ENCODE measurements at regions not wholly inside any gene's neighbourhood (a gene's known extent, or its start where the extent isn't known, plus 50 kb on each side); places are given as distances from the start of the nearest gene placed in this dataset.

GRCh38 chr2:104638859-104639202 is 215.1 kb upstream of the POU3F3 start:
- no peak for TF ChIP-seq POLR2AphosphoS5 (IDR thresholded peaks at IDR 0.05; ENCODE audit: borderline replicate concordance, low read depth, low read length)
- no peak for TF ChIP-seq EZH2 (IDR thresholded peaks at IDR 0.05)
- no peak for TF ChIP-seq FOXP2 (optimal IDR thresholded peaks at IDR 0.05; ENCODE audit: control extremely low read depth, extremely low read length, insufficient read depth)

All from SK-N-MC (cell line).